ENCODE measurements at regions not wholly inside any gene's neighbourhood (a gene's known extent, or its start where the extent isn't known, plus 50 kb on each side); places are given as distances from the start of the nearest gene placed in this dataset.

- Histone ChIP-seq H3K27me3 (replicated peaks in 1 of 4; ENCODE audit: control insufficient read depth in 3 of 4, extremely low read depth in 1 of 4, insufficient read depth in 3 of 4, low read length in 3 of 4) (no peaks in the 10 kb centered on the region), H3K18ac (ENCODE audit: extremely low read depth, low read length) (no peak overlapping the region), H3K4ac (replicated peaks; ENCODE audit: insufficient read length, low read depth, low read length) (no peak overlapping the region), H3K4me3 (ENCODE audit: extremely low read depth in 1 of 4, insufficient read depth in 2 of 4, low read depth in 3 of 4, low read length in 4 of 4) (no peak overlapping the region), H2BK15ac (ENCODE audit: low read length) (no peak overlapping the region), H4K20me1 (replicated peaks in 1 of 2; ENCODE audit: control insufficient read depth in 1 of 2, insufficient read depth in 2 of 2, low read length in 2 of 2) (no peaks in the 10 kb centered on the region), H3K79me2 (ENCODE audit: control insufficient read depth in 1 of 2, insufficient read depth in 2 of 2, low read length in 2 of 2) (no peaks in the 10 kb centered on the region), H3K14ac (ENCODE audit: insufficient read length) (no peak overlapping the region), H2AK5ac (ENCODE audit: low read depth, low read length) (no peak overlapping the region), H3K27ac (ENCODE audit: low read depth, low read length) (no peak overlapping the region), H3K36me3 (ENCODE audit: control insufficient read depth in 2 of 4, insufficient read depth in 4 of 4, low read length in 3 of 4) (no peaks in the 10 kb centered on the region), H3K23me2 (ENCODE audit: low read depth, low read length) (no peaks in the 10 kb centered on the region), H4K8ac (ENCODE audit: extremely low read depth, insufficient read depth, low read length) (no peak overlapping the region), H3K4me2 (ENCODE audit: insufficient read depth in 1 of 2, low read depth in 2 of 2, low read length in 2 of 2) (no peak overlapping the region), H3K4me1 (replicated peaks in 1 of 4; ENCODE audit: control insufficient read depth in 3 of 4, insufficient read depth in 4 of 4, low read length in 3 of 4) (peaks cover 3 to 8% (median 5%) of the 10 kb centered on the region in 4 experiments; a peak in 5 of 7 replicates), H4K91ac (replicated peaks; ENCODE audit: insufficient read length, low read length) (no peak overlapping the region), H3K9ac (replicated peaks in 1 of 4; ENCODE audit: extremely low read depth in 1 of 4, low read depth in 3 of 4, low read length in 3 of 4) (no peak overlapping the region), H2BK20ac (ENCODE audit: low read length) (no peak overlapping the region), H2BK12ac (ENCODE audit: low read depth, low read length) (no peak overlapping the region), H2AFZ (ENCODE audit: low read length) (no peak overlapping the region), H3K56ac (replicated peaks; ENCODE audit: insufficient read length, low read depth, low read length) (no peak overlapping the region), H2BK120ac (replicated peaks; ENCODE audit: low read depth, low read length) (no peak overlapping the region), H4K5ac (ENCODE audit: insufficient read length, low read depth, low read length) (no peak overlapping the region), H2BK5ac (ENCODE audit: low read depth, low read length) (no peak overlapping the region), H3K23ac (ENCODE audit: insufficient read length) (no peak overlapping the region), H3K9me3 (ENCODE audit: insufficient read depth in 2 of 2, low read depth in 1 of 2, low read length in 1 of 2) (no peaks in the 10 kb centered on the region), H3K79me1 (ENCODE audit: low read depth, low read length) (no peaks in the 10 kb centered on the region; the same call in 1 of the 2 replicates)
- ChIA-PET CTCF (ENCODE audit: partially characterized antibody) (interaction anchor here (1.2 kb wide), 1 partner anchor 73 kb away, joined by 3 read pairs; no protein-coding TSS in a partner anchor), POLR2A (ENCODE audit: partially characterized antibody) (no interaction called here)
- WGBS, 2 experiments (ENCODE audit: extremely low coverage in 1 of 2, insufficient coverage in 1 of 2, insufficient read length in 1 of 2, insufficient replicate concordance in 2 of 2, low coverage in 1 of 2, low lambda C conversion rate in 2 of 2, missing lambda C conversion rate in 1 of 2), result 96% methylated on average over 2 of the region's 2 CpGs; no CpG with 5 or more reads in 1 of the 2 experiments
- DNase-seq (ENCODE audit: low read depth in 1 of 2, low spot score in 2 of 2) (no peak), FAIRE-seq (no peak)
- TF ChIP-seq CTCF (IDR thresholded peaks at IDR 0.05; ENCODE audit: control extremely low read depth in 1 of 3, insufficient read depth in 1 of 3, low read depth in 1 of 3, low read length in 3 of 3) (no peak), CEBPB (IDR thresholded peaks at IDR 0.05; ENCODE audit: low read depth, low read length) (no peak), NRF1 (IDR thresholded peaks at IDR 0.05; ENCODE audit: low read depth, low read length) (no peak), SUZ12 (IDR thresholded peaks at IDR 0.05; ENCODE audit: low read length) (no peak), CHD2 (IDR thresholded peaks at IDR 0.05; ENCODE audit: low read length) (no peak), TAF7 (optimal IDR thresholded peaks at IDR 0.05; ENCODE audit: borderline replicate concordance, low read depth, low read length) (no peak)
Observed at GRCh38 chr2:206873423-206873822, 65.9 kb upstream of the CPO start.
